ENCODE measurements at regions not wholly inside any gene's neighbourhood (a gene's known extent, or its start where the extent isn't known, plus 50 kb on each side); places are given as distances from the start of the nearest gene placed in this dataset.
"Not testable (repeated sequence)": the region's sequence is repeated elsewhere in the genome, so short reads cannot be mapped to it uniquely, and the experiment has no call there.

DNA sequence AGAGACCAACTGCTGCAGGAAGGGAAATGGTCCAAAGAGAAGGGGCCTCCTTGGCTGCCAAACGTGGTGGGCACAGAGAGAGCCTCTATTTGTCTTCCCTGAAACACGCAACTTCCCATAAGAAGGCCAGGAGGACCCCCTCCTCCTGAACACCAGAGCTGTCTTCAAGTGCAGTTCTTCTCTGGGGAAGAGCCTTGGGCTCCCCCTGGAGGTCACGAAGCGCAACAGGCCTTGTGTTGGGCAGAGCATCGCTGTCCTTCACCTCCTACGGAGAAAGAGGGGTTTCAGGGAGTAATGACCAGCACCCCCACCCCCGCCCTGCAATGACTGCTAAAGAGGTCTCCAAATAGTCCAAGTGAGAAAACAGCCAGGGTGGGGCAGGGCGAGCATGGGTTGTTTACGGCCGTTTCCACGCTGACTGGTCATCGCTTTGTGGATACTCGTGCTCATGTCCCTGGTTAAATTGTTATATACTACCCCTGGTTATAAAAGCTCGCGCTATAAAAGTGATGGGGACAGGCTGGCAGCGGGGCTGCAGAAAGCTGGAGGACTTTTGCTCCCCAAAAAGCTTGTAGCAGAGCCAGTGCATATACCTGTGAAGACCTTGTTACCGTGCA is 397.5 kb upstream of the ATP10A start:
- no peak for DNase-seq (ENCODE audit: low spot score)

DNA sequence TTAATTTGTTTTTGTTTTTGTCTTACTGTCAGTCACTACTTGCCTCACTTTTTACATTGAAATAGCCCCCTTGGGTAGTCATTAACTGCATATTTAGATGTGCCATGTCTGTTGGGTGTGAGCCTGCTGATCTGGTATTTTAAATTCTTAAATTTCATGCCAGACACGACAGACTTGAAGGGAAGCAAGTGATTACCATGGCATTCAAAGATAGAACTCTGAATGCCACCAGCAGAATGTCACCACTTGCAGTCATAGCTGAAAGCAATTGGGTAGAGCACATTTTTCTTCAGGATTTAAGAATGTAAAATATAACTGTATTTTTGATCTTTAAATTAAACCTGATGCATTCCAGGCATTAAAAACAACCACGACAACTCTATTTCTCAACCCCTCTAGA is 396.5 kb upstream of the ATP10A start:
- no peak for DNase-seq (ENCODE audit: low spot score)

DNA sequence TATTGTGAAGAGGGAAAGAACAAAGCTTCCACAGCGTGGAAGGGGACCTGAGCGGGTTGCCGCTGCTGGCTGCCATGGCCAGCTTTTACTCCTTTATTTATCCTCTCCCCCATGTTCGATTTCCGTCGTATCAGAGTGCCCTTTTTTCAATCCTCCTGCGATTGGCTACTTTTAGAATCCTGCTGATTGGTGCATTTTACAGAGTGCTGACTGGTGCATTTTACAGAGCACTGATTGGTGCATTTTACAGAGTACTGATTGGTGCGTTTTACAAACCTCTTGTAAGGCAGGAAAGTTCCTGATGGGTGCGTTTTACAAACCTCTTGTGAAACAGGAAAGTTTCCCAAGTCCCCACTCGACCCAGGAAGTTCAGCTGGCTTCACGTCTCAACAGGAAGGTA is 381.7 kb upstream of the ATP10A start:
- not testable (repeated sequence) for DNase-seq (ENCODE audit: low spot score)

DNA sequence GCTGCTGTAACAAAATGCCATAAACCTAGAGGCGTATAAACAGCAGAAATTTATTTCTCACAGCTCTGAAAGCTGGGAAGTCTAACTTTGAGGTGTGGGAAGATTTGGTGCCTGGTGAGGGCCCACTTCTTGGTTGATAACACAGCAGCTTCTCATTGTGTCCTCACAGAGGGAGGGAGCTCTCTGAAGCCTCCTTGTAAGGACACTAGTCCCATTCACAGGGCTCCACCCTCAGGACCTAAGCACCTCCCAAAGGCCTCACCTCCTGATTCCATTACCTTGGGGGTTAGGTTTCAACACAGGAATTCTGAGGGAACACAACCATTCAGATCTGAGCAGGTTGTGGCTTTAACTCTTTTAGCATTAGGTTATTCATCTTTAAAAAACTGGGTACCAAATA is 380.3 kb upstream of the ATP10A start:
- no peak for DNase-seq (ENCODE audit: low spot score)

DNA sequence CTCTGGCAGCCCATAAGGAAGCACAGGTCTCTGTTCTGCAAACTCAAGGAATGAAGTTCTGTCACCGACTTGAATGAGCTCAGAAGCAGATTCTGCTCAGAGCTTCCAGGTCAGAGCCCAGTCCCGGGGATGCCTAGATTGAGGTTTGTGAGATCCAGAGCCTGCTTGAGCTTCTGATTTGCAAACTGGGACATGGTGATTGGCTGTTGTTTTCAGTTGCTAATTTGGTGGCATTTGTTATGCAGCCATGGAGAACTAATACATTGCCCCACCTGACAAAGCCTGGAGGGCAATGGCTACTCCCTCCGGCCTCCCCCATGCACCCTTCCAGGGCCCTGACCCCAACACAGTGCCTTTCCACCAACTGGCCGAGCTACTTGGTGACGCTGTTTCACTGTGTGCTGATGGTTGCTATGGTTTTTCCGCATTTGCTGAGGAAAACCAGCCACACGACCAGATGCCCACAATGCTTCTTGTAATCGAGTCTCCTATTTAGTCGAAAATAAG is 379.5 kb upstream of the ATP10A start:
- no peak for DNase-seq (ENCODE audit: low spot score)

DNA sequence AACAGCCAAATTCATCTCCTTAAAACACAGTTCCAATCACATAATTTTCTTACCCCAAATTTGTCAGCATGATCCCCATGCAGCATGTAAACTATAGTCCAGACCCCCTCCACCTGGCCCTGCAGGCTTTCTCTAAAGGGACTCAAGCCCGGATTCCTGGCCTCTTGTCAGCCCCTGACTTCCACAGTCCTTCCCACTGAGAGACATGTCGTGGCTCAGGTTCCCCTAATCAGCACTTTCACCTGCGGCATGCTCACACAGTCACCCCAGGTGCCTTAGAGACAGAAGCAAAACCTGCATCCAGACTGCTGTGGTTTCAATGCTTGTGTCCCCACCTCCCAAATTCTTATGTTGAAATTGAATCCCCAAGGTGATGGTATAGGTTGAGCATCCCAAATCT is 372.7 kb upstream of the ATP10A start:
- DNase-seq (ENCODE audit: low spot score) = no peak

DNA sequence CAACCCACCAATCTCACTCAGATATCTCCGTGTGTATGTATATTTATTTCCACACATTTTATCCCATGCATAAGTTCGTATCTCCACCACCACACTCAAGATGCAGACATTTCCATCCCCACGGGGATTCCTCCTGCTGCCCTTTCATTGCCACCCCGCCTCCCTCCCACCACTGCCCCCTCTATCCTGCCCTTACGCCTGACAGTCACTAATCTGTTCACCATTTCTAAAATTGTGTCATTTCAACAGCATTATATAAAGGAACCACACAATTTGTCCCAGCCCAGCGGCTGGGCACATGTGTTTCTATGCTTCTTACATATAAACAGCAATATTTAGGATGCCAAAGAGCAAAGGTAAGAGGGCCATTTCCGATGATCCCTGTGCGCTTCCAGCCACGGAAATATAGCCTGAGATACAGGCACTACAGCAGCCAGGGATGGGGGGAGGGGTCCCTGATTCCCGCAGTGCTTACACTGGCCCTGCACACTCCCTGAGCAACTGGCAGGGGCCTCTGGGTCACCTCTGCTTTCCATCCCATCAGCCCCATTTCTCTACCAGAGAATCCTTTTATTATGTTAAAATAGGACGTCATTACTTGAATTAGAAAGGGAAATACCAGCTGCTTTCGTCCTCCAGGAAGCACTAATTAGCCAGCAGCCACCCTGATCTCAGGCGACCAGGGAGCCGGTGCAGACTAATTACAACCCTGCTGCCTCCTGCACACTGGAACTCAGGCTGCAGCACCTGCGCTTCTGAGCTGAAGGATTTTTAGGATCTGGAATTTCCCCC is 372.0 kb upstream of the ATP10A start:
- DNase-seq (ENCODE audit: low spot score) = no peak

DNA sequence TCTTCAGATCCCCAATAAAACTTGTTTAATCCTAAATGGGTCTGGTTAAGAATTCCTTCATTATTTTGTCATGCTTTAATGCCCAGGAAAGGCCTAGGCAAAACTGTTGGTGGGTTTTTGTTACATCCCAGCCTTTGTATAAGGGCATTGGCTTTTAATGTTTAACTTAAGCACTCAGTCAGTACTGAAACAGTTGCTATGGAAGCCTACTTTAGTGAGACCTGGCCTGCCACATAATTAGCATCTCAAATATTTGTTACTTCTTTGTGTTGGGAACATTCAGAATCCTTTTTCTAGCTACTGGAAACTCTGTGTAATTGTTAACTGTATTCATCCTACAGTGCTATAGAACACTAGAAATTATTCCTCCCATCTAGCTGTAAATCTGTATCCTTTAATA is 369.6 kb upstream of the ATP10A start:
- DNase-seq (ENCODE audit: low spot score) = no peak

DNA sequence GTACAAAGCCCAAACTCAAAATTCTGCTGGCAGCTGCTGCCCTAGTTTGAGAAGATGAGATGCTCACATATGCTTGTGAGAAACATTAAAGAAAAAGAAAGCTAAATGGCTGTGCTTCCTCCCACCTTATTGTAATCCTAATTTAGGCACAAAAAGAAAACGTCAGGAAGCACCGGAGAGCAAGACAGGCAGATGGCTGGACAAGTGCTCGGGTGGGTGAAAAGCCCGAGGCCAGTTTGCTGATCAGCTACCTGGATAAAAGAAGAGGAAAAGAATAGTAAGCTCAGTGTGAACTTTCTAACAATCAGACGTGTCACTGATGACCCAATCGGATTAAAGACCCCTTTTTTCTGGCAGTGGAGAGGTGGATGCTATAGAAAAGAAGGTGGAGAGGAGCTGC is 368.0 kb upstream of the ATP10A start:
- no peak for DNase-seq (ENCODE audit: low spot score)

DNA sequence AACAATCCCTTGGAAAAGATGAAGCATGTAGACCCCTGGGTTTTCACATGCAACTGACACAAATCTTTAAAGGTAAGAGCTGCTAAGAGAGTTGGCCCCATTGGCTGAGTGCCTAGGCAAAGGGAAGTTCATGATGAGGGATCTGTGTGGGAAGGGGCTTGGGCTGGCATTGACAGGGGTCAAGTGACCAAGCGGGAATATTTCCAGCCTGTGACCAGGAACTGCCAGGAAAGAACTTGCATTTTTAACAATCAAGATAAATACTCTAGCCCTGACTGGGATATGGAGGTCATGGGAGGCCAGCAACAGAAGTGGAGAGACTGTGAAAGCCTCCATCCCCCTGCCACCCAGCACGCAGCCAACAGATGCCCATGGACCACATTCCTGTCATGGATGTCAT is 361.1 kb upstream of the ATP10A start:
- no peak for DNase-seq (ENCODE audit: low spot score)

DNA sequence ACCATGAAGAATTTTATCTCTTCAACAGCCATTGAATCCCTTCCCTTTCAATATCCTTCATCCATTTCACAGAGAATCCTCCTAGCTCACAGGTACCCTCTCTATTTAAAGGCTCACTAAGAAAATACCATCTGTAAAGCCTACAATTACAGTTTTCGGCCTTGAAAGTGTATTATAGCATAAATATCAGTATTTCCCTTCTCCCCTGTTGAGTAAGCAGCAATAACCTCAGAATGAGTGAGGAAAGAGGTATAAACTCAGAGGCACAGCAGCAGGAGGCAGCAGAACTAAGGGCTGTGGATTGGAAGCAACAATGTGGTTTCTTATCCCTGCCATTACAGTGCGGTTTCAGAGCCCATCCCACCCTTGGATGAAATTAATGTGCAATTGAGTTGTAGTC is 360.6 kb upstream of the ATP10A start:
- no peak for DNase-seq (ENCODE audit: low spot score)

DNA sequence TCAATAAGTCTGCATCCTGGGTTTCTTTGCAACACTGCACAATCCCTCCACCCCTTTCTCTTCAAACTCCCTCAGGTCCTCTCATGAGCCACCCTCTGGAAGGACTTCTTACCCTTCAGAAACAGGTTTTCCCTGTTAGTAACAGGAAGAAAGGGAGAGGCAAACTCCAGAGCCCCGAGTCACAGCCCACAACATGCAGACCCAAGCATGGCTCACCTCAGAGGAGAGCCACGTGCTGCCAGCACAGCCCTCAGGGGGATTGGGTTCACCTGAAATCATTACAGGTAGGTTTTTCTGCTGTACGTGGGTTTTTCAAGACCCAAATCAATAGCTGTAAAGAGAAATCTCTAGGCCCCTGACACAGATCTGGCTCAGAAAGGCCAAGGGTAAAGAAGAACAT is 359.7 kb upstream of the ATP10A start:
- no peak for DNase-seq (ENCODE audit: low spot score)

DNA sequence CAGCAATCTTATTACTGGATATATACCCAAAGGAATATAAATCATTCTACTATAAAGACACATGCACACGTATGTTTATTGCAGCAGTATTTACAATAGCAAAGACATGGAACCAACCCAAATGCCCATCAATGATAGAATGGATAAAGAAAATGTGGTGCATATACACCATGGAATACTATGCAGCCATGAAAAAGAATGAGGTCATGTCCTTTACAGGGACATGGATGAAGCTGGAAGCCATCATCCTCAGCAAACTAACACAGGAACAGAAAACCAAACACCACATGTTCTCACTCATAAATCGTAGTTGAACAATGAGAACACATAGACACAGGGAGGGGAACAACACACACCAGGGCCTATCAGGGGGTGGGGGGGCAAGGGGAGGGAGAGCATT is 353.9 kb upstream of the ATP10A start:
- DNase-seq (ENCODE audit: low spot score) = not testable (repeated sequence)

DNA sequence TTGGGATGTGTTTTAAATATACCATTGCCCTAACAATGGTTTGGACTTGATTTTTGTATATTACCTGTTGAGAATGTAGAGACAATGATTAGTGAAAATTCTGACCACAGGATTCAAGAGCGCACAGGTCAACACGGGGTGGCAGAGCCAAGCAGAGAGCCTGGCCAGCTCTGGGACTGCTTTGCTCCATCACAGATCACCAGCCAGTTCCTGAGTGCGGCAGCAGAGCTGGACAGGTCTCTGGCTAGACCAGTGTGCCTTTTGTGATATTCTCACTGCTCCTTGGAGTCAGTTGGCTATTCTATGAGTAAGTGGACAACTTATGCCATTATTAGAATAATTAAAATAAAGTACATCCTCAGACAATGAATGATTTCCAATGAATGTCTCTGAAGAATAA is 351.2 kb upstream of the ATP10A start:
- no peak for DNase-seq (ENCODE audit: low spot score)

DNA sequence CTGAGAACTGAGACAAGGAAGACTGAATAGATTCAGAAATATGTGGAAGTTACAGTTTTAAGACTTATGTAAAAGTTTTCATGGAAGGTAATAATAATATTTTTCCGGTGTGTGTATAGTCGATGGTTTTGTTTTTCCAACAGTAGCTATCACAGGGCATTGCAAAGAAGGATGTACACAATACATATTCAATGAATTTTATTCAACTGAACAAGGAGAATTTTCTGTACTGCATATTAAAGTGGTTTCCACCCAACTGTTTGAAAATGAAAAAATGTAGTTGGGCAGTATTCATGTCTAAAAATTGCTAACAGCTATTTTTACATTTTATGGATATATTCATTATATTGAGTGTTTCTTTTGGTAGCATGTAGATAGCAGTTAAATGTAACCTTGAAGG is 350.3 kb upstream of the ATP10A start:
- no peak for DNase-seq (ENCODE audit: low spot score)

DNA sequence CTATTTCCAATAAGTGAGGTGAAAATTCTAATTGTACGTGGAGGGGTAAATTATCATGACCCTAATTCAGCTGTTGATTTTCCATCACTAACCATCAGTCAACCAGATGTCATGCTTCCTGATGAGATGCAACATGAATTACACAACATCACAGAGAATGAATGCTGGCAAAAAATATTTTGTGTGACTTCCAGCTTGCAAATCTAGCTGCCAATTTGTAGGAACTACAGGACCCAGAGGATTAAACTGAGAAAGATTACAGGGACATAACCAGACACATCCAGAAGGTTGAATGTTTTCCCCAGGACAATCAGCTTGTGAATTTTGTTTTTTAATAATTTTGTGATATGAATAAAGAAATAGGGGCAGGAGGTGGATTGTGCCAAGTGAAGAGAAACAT is 349.0 kb upstream of the ATP10A start:
- DNase-seq (ENCODE audit: low spot score) = no peak

DNA sequence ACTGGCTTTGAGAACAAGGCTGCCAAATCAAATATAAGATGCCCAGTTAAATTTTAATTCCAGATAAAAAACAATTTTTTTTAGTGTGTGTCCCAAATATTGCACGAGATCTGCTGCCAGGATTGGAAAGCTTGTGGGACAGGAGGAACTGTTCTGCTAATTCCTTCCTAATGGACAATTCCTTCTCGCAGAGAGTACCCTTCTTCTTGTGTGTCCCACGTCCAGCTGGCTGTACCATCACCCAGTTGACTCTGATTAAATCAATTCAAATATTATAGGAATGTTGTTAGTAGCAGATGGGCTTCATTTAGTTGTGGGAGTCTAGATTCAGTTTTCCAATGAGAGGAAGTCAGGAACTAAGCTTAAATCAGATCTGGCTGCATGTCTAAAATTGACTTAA is 347.9 kb upstream of the ATP10A start:
- no peak for DNase-seq (ENCODE audit: low spot score)

DNA sequence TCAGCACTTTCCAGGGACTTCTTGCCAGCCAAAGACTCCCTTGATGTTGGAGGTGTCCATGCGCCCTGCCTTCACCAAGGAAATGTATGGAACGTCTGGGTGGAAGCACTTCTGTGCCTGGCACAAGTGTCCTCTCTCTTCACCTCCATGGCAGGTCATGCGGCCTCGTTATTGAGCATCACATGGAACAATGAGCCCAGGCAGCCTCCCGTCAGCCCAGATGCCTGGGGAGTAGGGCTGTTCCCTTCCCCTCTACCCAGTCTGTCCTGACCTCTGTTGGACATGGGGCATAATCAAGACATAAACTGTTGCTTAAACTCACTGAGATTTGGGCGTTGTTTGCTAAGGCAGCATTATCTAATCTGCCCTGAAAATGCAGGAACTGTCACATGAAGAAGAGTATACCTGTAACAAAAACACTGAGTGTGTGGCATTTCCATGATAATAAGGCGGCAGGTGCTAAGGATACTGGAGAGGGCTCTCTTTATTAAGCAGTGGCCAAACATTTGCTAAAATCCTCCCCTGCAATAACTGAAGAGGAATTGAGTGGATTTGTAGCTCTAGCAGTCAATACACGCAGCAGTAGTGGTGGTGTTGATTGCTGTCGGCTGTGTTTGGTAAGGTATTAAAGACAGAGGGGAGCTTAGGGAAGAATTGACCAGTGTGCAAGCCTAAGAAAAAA is 338.2 kb upstream of the ATP10A start:
- no peak for DNase-seq (ENCODE audit: low spot score)

DNA sequence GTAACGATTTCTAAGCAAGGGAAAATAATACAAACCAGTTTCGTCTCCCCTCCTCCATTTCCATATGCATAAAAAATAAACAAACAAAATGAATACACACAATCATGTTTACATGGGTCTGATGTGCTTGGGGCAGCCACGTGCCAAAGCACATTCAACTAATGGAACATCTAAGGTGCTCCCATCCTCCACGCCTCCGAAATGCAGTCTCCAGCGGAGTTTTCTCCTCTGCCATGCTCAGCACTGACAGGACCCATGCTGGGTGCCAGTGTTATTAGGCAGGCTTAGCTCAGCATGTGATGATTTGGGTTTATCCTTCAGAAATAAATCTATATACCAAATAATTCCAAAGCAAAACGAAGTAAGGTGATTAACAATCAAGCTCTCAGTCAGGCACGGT is 337.3 kb upstream of the ATP10A start:
- DNase-seq (ENCODE audit: low spot score) = no peak

DNA sequence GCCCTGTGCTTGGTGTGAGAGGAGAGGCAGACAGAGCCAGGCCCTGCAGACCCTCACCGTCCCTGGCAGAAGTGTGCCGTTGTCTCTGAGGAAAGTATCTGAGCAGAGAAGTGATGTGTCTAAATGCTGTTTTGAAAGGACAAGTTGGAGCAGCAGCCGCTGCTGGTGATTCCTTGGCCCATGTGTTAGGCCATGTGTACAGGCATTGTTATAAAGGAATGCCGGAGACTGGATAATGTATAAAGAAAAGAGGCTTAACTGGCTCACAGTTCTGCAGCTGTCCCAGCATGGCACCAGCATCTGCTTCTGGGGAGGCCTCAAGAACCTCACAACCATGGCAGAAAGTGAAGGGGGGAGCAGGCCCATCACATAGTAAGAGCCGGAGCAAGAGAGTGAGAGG is 334.6 kb upstream of the ATP10A start:
- no peak for DNase-seq (ENCODE audit: low spot score)

DNA sequence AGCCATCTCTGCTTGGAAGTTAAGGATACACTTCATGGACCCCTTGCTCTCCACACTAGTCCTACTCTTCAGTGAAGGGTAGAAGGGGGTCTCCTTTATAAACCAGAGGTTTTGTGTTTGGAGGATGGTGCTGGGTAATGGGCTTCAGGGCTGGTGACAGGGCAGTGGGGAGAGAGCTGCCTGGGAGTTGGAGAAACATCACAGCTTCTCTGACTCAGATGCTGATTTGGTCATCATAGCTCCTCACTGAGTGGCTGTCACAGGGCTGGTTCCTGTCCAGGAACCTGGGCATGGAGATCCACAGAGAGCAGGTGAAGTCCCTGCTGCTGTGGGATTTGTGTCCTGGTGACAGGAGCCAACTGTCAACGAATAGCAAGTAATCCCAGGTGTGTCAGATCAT is 333.9 kb upstream of the ATP10A start:
- no peak for DNase-seq (ENCODE audit: low spot score)

DNA sequence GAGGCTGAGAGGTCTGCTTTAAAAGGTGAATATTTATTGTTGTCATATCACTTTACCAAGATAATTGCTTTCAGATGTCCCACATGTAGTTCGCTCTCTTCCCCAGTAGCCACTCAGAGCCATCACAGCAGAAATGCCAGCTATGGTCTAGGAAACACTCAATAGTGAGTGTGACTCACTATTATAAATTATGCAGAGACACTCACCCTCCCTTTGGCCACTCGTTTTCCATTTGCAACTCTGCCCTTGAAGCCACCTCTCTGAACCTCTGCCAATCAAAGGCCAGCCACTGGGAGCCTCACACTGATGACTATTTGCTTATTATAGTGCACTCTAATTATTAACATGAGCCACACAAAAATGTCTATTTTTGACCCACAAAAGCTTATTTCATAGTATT is 328.1 kb upstream of the ATP10A start:
- DNase-seq (ENCODE audit: low spot score) = no peak

DNA sequence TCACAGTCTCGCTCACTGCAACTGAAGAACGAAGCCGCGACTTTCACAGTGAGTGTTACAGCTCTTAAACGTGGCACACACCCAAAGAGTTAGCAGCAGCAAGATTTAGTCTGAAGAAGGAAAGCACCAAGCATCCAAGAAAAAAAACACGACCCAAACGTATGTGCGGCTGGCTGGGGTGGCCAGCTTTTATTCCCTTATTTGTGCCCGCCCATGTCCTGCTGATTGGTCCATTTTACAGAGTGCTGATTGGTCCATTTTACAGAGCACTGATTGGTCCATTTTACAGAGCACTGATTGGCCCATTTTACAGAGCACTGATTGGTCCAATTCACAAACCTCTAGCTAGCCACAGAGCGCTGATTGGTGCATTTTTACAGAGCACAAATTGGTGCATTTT is 323.0 kb upstream of the ATP10A start:
- DNase-seq (ENCODE audit: low spot score) = not testable (repeated sequence)
